ENCODE measurements at regions not wholly inside any gene's neighbourhood (a gene's known extent, or its start where the extent isn't known, plus 50 kb on each side); places are given as distances from the start of the nearest gene placed in this dataset.
A peak's percentile ranks its signal among the peaks of the same experiment; 100 is the strongest.

- intact Hi-C loops (cut with DNase I): no loop called here
- no peaks in the 10 kb centered on the region for H3K4me1 ChIP-seq
- no peak for DNase-seq
- no peak overlapping the region for H3K4me3 ChIP-seq
- ATAC-seq: peak in 1 of 2 donors; percentile 16
- no peak for TF ChIP-seq CTCF (IDR thresholded peaks at IDR 0.05)
- no peaks in the 10 kb centered on the region for H3K36me3 ChIP-seq
- no peaks in the 10 kb centered on the region for H3K9me3 ChIP-seq
- H3K27ac ChIP-seq: no peak overlapping the region
- H3K27me3 ChIP-seq (ENCODE audit: low read depth): no peaks in the 10 kb centered on the region
Measured at GRCh38 chr3:76685858-76686257, 354.0 kb upstream of the ROBO2 start.

GRCh38 chr3:76687019-76687418 is 352.9 kb upstream of the ROBO2 start:
- intact Hi-C loops (cut with DNase I): no loop called here
- no peaks in the 10 kb centered on the region for H3K27me3 ChIP-seq (ENCODE audit: low read depth)
- no peaks in the 10 kb centered on the region for H3K9me3 ChIP-seq
- ATAC-seq (no peak), DNase-seq (no peak)
- no peaks in the 10 kb centered on the region for H3K36me3 ChIP-seq
- TF ChIP-seq CTCF (IDR thresholded peaks at IDR 0.05): no peak
- H3K4me1 ChIP-seq: no peaks in the 10 kb centered on the region
- no peak overlapping the region for H3K27ac ChIP-seq
- H3K4me3 ChIP-seq: no peak overlapping the region

- no peak for TF ChIP-seq CTCF (IDR thresholded peaks at IDR 0.05)
- no peaks in the 10 kb centered on the region for H3K4me1 ChIP-seq
- ATAC-seq (no peak), DNase-seq (no peak)
- H3K4me3 ChIP-seq: no peak overlapping the region
- intact Hi-C loops (cut with DNase I): no loop called here
- H3K36me3 ChIP-seq: no peaks in the 10 kb centered on the region
- H3K9me3 ChIP-seq: no peaks in the 10 kb centered on the region
- no peaks in the 10 kb centered on the region for H3K27me3 ChIP-seq (ENCODE audit: low read depth)
- H3K27ac ChIP-seq: no peak overlapping the region
Measured at GRCh38 chr3:76694063-76694462, 345.8 kb upstream of the ROBO2 start.

GRCh38 chr3:76698136-76698706 is 341.7 kb upstream of the ROBO2 start:
- intact Hi-C loops (cut with DNase I): no loop called here
- no peak for TF ChIP-seq CTCF (IDR thresholded peaks at IDR 0.05)
- Histone ChIP-seq H3K27me3 (ENCODE audit: low read depth) (no peaks in the 10 kb centered on the region), H3K4me3 (no peak overlapping the region), H3K9me3 (no peaks in the 10 kb centered on the region), H3K36me3 (no peaks in the 10 kb centered on the region), H3K4me1 (no peaks in the 10 kb centered on the region), H3K27ac (no peak overlapping the region)
- no peak for ATAC-seq
- DNase-seq: no peak

GRCh38 chr3:76699846-76700245 is 340.1 kb upstream of the ROBO2 start:
- H3K36me3 ChIP-seq: no peaks in the 10 kb centered on the region
- H3K27ac ChIP-seq: no peak overlapping the region
- H3K4me3 ChIP-seq: no peak overlapping the region
- no peaks in the 10 kb centered on the region for H3K4me1 ChIP-seq
- DNase-seq: no peak
- intact Hi-C loops (cut with DNase I): no loop called here
- TF ChIP-seq CTCF (IDR thresholded peaks at IDR 0.05): no peak
- no peak for ATAC-seq
- H3K9me3 ChIP-seq: no peaks in the 10 kb centered on the region
- H3K27me3 ChIP-seq (ENCODE audit: low read depth): no peaks in the 10 kb centered on the region

GRCh38 chr3:76700323-76700722 is 339.6 kb upstream of the ROBO2 start:
- no peak for ATAC-seq

More at GRCh38 chr3:76700323-76700722, 339.6 kb upstream of the ROBO2 start:
- Histone ChIP-seq H3K36me3 (no peaks in the 10 kb centered on the region), H3K9me3 (no peaks in the 10 kb centered on the region), H3K27ac (no peak overlapping the region), H3K4me1 (no peaks in the 10 kb centered on the region), H3K4me3 (no peak overlapping the region), H3K27me3 (ENCODE audit: low read depth) (no peaks in the 10 kb centered on the region)
- intact Hi-C loops (cut with DNase I): no loop called here
- no peak for DNase-seq
- no peak for TF ChIP-seq CTCF (IDR thresholded peaks at IDR 0.05)

All from lower lobe of right lung (tissue), 2 donors.